HFFc6 (cell line): ENCODE measurements at regions not wholly inside any gene's neighbourhood (a gene's known extent, or its start where the extent isn't known, plus 50 kb on each side); places are given as distances from the start of the nearest gene placed in this dataset.
"Not testable (repeated sequence)": the region's sequence is repeated elsewhere in the genome, so short reads cannot be mapped to it uniquely, and the experiment has no call there.

ENCODE experiments used
- DNase-seq: peaks from one replicate; pipeline ENCODE4 v3.0.0-alpha.2; 2018
- H3K27ac Mint-ChIP-seq: 2 replicates; pipeline ENCODE4 v1.8.0; 2020; ENCODE audit warnings: mild to moderate bottlenecking, mixed read lengths
- H3K27me3 Mint-ChIP-seq: 2 replicates; pipeline ENCODE4 v1.8.0; 2021; ENCODE audit warnings: mild to moderate bottlenecking, moderate library complexity, mixed read lengths; ENCODE audit not compliant: insufficient read depth
- H3K36me3 Mint-ChIP-seq: 2 replicates; pipeline ENCODE4 v1.8.0; 2021; ENCODE audit warnings: low read depth, mixed read lengths
- H3K4me1 Mint-ChIP-seq: 2 replicates; pipeline ENCODE4 v1.8.0; 2020; ENCODE audit warnings: low read depth, mixed read lengths
- H3K4me3 Mint-ChIP-seq: 2 replicates; pipeline ENCODE4 v1.8.0; 2020; ENCODE audit warnings: mild to moderate bottlenecking, moderate library complexity, mixed read lengths
- H3K9me3 Mint-ChIP-seq: 2 replicates; pipeline ENCODE4 v1.8.0; 2020; ENCODE audit warnings: mild to moderate bottlenecking, mixed read lengths
- TF ChIP-seq, protein P1 (sequence below): fragments of 200-600 bp; sonication (generic); IDR thresholded peaks from 2 replicates; pipeline ENCODE4 v1.5.0; 2021; ENCODE audit warnings: antibody characterized with exemption, mild to moderate bottlenecking

GRCh38 chr19:28351761-28352160 is 861.2 kb downstream of the UQCRFS1 start:
- TF ChIP-seq, protein P1, sequence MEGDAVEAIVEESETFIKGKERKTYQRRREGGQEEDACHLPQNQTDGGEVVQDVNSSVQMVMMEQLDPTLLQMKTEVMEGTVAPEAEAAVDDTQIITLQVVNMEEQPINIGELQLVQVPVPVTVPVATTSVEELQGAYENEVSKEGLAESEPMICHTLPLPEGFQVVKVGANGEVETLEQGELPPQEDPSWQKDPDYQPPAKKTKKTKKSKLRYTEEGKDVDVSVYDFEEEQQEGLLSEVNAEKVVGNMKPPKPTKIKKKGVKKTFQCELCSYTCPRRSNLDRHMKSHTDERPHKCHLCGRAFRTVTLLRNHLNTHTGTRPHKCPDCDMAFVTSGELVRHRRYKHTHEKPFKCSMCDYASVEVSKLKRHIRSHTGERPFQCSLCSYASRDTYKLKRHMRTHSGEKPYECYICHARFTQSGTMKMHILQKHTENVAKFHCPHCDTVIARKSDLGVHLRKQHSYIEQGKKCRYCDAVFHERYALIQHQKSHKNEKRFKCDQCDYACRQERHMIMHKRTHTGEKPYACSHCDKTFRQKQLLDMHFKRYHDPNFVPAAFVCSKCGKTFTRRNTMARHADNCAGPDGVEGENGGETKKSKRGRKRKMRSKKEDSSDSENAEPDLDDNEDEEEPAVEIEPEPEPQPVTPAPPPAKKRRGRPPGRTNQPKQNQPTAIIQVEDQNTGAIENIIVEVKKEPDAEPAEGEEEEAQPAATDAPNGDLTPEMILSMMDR: no peak
- no peak overlapping the region for H3K27ac Mint-ChIP-seq
- H3K4me1 Mint-ChIP-seq: no peaks in the 10 kb centered on the region
- H3K9me3 Mint-ChIP-seq: peaks cover 54% of the 10 kb centered on the region
- no peaks in the 10 kb centered on the region for H3K27me3 Mint-ChIP-seq
- no peak for DNase-seq
- 0 out of 2 replicates have a peak, but pooled peaks cover 5% of the 10 kb centered on the region for H3K36me3 Mint-ChIP-seq
- H3K4me3 Mint-ChIP-seq: no peak overlapping the region

GRCh38 chr19:28351321-28351720 is 861.6 kb downstream of the UQCRFS1 start:
- DNase-seq, H3K4me1 Mint-ChIP-seq, H3K27ac Mint-ChIP-seq, H3K36me3 Mint-ChIP-seq, H3K4me3 Mint-ChIP-seq, H3K27me3 Mint-ChIP-seq: not testable (repeated sequence)
- H3K9me3 Mint-ChIP-seq: peaks cover 49% of the 10 kb centered on the region

GRCh38 chr19:28350673-28351072 is 862.3 kb downstream of the UQCRFS1 start:
- Mint-ChIP-seq H3K27ac (no peak overlapping the region), H3K4me3 (no peak overlapping the region), H3K9me3 (peaks cover 47% of the 10 kb centered on the region), H3K27me3 (no peaks in the 10 kb centered on the region), H3K36me3 (0 out of 2 replicates have a peak, but pooled peaks cover 5% of the 10 kb centered on the region), H3K4me1 (no peaks in the 10 kb centered on the region)
- TF ChIP-seq, protein P1: no peak
- DNase-seq: no peak

- TF ChIP-seq, protein P1: no peak
- Mint-ChIP-seq H3K9me3 (peaks cover 47% of the 10 kb centered on the region), H3K27ac (no peak overlapping the region), H3K36me3 (0 out of 2 replicates have a peak, but pooled peaks cover 5% of the 10 kb centered on the region), H3K4me1 (no peaks in the 10 kb centered on the region), H3K4me3 (no peak overlapping the region), H3K27me3 (no peaks in the 10 kb centered on the region)
- no peak for DNase-seq
These were observed 862.9 kb downstream of the UQCRFS1 start for GRCh38 chr19:28350037-28350436.

DNA sequence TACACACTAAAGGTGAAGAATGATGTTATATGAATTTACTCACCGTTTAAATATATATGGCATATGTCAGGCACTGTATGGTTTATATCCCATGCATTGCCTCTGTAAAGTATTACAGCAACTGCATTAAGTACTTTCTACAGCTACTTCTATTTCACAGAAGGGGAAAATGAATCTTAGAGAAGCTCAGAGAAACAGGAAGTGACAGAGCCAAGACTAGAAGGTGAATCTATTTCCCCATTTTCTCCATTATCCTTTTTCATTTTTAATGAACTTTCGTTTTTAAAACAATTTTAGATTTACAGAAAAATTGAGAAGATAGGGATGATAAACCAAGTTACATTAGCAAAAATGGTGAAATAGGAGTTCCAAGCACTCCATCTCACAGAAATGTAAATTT is 863.3 kb downstream of the UQCRFS1 start:
- Mint-ChIP-seq H3K4me1 (no peaks in the 10 kb centered on the region), H3K27ac (no peak overlapping the region), H3K36me3 (0 out of 2 replicates have a peak, but pooled peaks cover 5% of the 10 kb centered on the region), H3K4me3 (no peak overlapping the region), H3K27me3 (no peaks in the 10 kb centered on the region), H3K9me3 (peaks cover 52% of the 10 kb centered on the region)
- DNase-seq: no peak
- TF ChIP-seq, protein P1: no peak

- no peak overlapping the region for H3K4me3 Mint-ChIP-seq
- TF ChIP-seq, protein P1: no peak
- no peaks in the 10 kb centered on the region for H3K4me1 Mint-ChIP-seq
- no peak overlapping the region for H3K27ac Mint-ChIP-seq
- H3K9me3 Mint-ChIP-seq: peaks cover 61% of the 10 kb centered on the region
- 0 out of 2 replicates have a peak, but pooled peaks cover 5% of the 10 kb centered on the region for H3K36me3 Mint-ChIP-seq
- DNase-seq: no peak
- no peaks in the 10 kb centered on the region for H3K27me3 Mint-ChIP-seq
These were observed 867.1 kb downstream of the UQCRFS1 start for GRCh38 chr19:28345811-28346210.
